GM23248 (cell line): ENCODE measurements at regions not wholly inside any gene's neighbourhood (a gene's known extent, or its start where the extent isn't known, plus 50 kb on each side); places are given as distances from the start of the nearest gene placed in this dataset.

Experiments used
- EZH2 ChIP-seq: fragments of 200-600 bp; sonication (generic); IDR thresholded peaks from 2 replicates; pipeline ENCODE4 v1.6.1; 2018; ENCODE audit warnings: antibody characterized with exemption, mild to moderate bottlenecking; ENCODE audit not compliant: insufficient read depth, poor library complexity, severe bottlenecking
- EZH2phosphoT487 ChIP-seq: fragments of 200-600 bp; sonication (generic); IDR thresholded peaks from 2 replicates; pipeline ENCODE4 v1.6.1; 2018; ENCODE audit warnings: antibody characterized with exemption, moderate library complexity, mild to moderate bottlenecking, low read depth; ENCODE audit not compliant: insufficient read depth

GRCh38 chr1:239317948-239318347 lies 68.4 kb upstream of the CHRM3 start:
- TF ChIP-seq EZH2phosphoT487, result no peak
- TF ChIP-seq EZH2, result no peak
